ENCODE measurements at regions not wholly inside any gene's neighbourhood (a gene's known extent, or its start where the extent isn't known, plus 50 kb on each side); places are given as distances from the start of the nearest gene placed in this dataset.

DNA sequence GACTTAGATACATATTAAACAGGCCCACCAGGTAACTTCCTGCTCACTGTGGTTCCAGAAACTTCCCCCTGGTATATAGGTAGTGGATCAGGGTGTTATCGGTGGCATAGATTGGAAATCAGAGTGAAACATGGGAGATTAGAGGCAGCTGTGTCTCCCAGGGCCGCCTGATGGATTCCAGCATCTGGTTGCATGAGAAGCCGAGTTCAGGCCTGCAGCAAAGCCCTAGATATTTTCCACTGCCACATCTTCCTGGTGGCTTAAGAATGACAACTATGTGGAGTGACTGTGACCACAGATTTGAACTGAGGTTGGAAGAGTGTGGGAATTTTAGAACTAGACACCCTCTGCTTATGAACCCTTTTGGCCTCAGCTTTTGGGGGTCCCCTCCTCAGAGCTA, 184.8 kb upstream of the NTF3 start (continued):
- no peak for TF ChIP-seq TAF1 (IDR thresholded peaks at IDR 0.05; ENCODE audit: low read depth)

GRCh38 chr12:5248230-5248629, 183.7 kb upstream of the NTF3 start:
- Histone ChIP-seq H3F3A (ENCODE audit: insufficient read depth, low read length, poor library complexity, severe bottlenecking) (no peaks in the 10 kb centered on the region), H2AFZ (ENCODE audit: low read depth, low read length) (no peak overlapping the region), H3K9ac (ENCODE audit: low read length) (no peak overlapping the region), H3K9me3 (ENCODE audit: low read length) (no peaks in the 10 kb centered on the region), H3K9me2 (ENCODE audit: insufficient read depth, low read length) (no peaks in the 10 kb centered on the region), H3K4me2 (ENCODE audit: low read length) (no peak overlapping the region), H3K79me2 (replicated peaks; ENCODE audit: insufficient read depth, low read length) (no peaks in the 10 kb centered on the region), H3K27me3 (ENCODE audit: insufficient read depth, low read depth, low read length) (no peaks in the 10 kb centered on the region), H3K27ac (ENCODE audit: low read length) (no peak overlapping the region), H3K4me3 (ENCODE audit: low read length) (no peak overlapping the region), H4K20me1 (ENCODE audit: insufficient read depth) (no peaks in the 10 kb centered on the region), H3K36me3 (ENCODE audit: insufficient read depth, low read length) (no peaks in the 10 kb centered on the region)
- TF ChIP-seq EP300 (conservative IDR thresholded peaks at IDR 0.05; ENCODE audit: poor library complexity, severe bottlenecking) (no peak), SMC3 (conservative IDR thresholded peaks at IDR 0.05; ENCODE audit: poor library complexity) (no peak), EZH2 (IDR thresholded peaks at IDR 0.05; ENCODE audit: borderline replicate concordance, insufficient read depth, low read length, poor library complexity, severe bottlenecking) (no peak), CTCF (IDR thresholded peaks at IDR 0.05; ENCODE audit: poor library complexity, severe bottlenecking) (no peak), TAF1 (IDR thresholded peaks at IDR 0.05; ENCODE audit: low read depth) (no peak), MXI1 (conservative IDR thresholded peaks at IDR 0.05; ENCODE audit: poor library complexity, severe bottlenecking) (no peak), RAD21 (conservative IDR thresholded peaks at IDR 0.05) (no peak)
- TF ChIP-seq, protein P1, sequence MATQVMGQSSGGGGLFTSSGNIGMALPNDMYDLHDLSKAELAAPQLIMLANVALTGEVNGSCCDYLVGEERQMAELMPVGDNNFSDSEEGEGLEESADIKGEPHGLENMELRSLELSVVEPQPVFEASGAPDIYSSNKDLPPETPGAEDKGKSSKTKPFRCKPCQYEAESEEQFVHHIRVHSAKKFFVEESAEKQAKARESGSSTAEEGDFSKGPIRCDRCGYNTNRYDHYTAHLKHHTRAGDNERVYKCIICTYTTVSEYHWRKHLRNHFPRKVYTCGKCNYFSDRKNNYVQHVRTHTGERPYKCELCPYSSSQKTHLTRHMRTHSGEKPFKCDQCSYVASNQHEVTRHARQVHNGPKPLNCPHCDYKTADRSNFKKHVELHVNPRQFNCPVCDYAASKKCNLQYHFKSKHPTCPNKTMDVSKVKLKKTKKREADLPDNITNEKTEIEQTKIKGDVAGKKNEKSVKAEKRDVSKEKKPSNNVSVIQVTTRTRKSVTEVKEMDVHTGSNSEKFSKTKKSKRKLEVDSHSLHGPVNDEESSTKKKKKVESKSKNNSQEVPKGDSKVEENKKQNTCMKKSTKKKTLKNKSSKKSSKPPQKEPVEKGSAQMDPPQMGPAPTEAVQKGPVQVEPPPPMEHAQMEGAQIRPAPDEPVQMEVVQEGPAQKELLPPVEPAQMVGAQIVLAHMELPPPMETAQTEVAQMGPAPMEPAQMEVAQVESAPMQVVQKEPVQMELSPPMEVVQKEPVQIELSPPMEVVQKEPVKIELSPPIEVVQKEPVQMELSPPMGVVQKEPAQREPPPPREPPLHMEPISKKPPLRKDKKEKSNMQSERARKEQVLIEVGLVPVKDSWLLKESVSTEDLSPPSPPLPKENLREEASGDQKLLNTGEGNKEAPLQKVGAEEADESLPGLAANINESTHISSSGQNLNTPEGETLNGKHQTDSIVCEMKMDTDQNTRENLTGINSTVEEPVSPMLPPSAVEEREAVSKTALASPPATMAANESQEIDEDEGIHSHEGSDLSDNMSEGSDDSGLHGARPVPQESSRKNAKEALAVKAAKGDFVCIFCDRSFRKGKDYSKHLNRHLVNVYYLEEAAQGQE (IDR thresholded peaks at IDR 0.05; ENCODE audit: borderline replicate concordance), result no peak

DNA sequence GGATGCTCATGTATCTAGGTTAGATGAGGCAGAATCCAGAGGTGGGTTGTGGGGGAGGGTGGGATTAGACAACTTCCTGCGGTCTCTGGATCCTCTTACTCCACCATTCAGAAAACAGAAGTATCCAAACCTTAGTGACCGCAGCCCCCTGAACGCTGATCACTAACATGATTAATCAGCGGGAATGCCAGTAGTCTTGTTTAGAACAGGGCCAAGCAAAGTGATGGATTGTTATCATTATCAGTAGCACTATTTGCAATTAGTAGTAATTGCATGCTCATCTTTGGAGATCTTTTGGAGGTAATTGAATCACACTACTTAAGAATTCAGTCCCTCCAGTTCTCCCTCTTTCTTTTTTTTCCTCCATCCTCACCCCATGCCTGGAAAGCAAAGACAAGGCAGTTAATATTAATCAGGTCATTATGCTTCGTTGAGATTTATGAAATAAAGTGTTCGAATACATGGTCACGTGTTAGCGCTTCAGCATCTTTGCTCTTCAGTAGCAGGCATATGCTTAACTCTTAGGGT, 182.8 kb upstream of the NTF3 start:
- Histone ChIP-seq H3K27ac (ENCODE audit: low read length) (no peak overlapping the region), H3K36me3 (ENCODE audit: insufficient read depth, low read length) (no peaks in the 10 kb centered on the region), H3K79me2 (replicated peaks; ENCODE audit: insufficient read depth, low read length) (no peaks in the 10 kb centered on the region), H4K20me1 (ENCODE audit: insufficient read depth) (no peaks in the 10 kb centered on the region), H3K4me2 (ENCODE audit: low read length) (no peak overlapping the region), H3K9ac (ENCODE audit: low read length) (no peak overlapping the region), H3F3A (ENCODE audit: insufficient read depth, low read length, poor library complexity, severe bottlenecking) (no peaks in the 10 kb centered on the region), H3K27me3 (ENCODE audit: insufficient read depth, low read depth, low read length) (no peaks in the 10 kb centered on the region), H3K4me3 (ENCODE audit: low read length) (no peak overlapping the region), H2AFZ (ENCODE audit: low read depth, low read length) (no peak overlapping the region), H3K9me2 (ENCODE audit: insufficient read depth, low read length) (no peaks in the 10 kb centered on the region), H3K9me3 (ENCODE audit: low read length) (no peaks in the 10 kb centered on the region)
- TF ChIP-seq POLR2AphosphoS5 (IDR thresholded peaks at IDR 0.05) (no peak), MXI1 (conservative IDR thresholded peaks at IDR 0.05; ENCODE audit: poor library complexity, severe bottlenecking) (no peak), EZH2 (IDR thresholded peaks at IDR 0.05; ENCODE audit: borderline replicate concordance, insufficient read depth, low read length, poor library complexity, severe bottlenecking) (no peak), RAD21 (conservative IDR thresholded peaks at IDR 0.05) (no peak), TAF1 (IDR thresholded peaks at IDR 0.05; ENCODE audit: low read depth) (no peak), EP300 (conservative IDR thresholded peaks at IDR 0.05; ENCODE audit: poor library complexity, severe bottlenecking) (no peak), SMC3 (conservative IDR thresholded peaks at IDR 0.05; ENCODE audit: poor library complexity) (no peak)
- TF ChIP-seq, protein P1 (IDR thresholded peaks at IDR 0.05; ENCODE audit: borderline replicate concordance), result no peak
